SK-N-MC (cell line): ENCODE measurements at regions not wholly inside any gene's neighbourhood (a gene's known extent, or its start where the extent isn't known, plus 50 kb on each side); places are given as distances from the start of the nearest gene placed in this dataset.

Experiments
- EZH2 ChIP-seq: fragments of 200-600 bp; sonication (generic); IDR thresholded peaks from one replicate; pipeline ENCODE4 v1.6.1; 2017; ENCODE audit warnings: antibody characterized with exemption
- FOXP2 ChIP-seq: optimal IDR thresholded peaks from 2 replicates; pipeline ENCODE3; 2011; ENCODE audit warnings: mild to moderate bottlenecking, moderate library complexity; ENCODE audit not compliant: insufficient read depth; ENCODE audit errors: extremely low read length, control extremely low read depth
- POLR2AphosphoS5 ChIP-seq: IDR thresholded peaks from 2 replicates; pipeline ENCODE4 v1.6.1; 2012; ENCODE audit warnings: mild to moderate bottlenecking, low read depth, low read length, borderline replicate concordance

- TF ChIP-seq POLR2AphosphoS5 (no peak), FOXP2 (no peak), EZH2 (no peak)
Measured at GRCh38 chr7:101736084-101736483, 81.3 kb upstream of the CUX1 start.
